NCI-H524 treated with DMSO at 0.1 percent for 48 hours (cell line): ENCODE measurements at regions not wholly inside any gene's neighbourhood (a gene's known extent, or its start where the extent isn't known, plus 50 kb on each side); places are given as distances from the start of the nearest gene placed in this dataset.

Experiments
- DNase-seq: peaks from one replicate; lab custom pipeline; 2025; lab: John Stamatoyannopoulos, UW

- DNase-seq, result no peak
Measured at GRCh38 chr11:8340296-8340695, 76.6 kb upstream of the LMO1 start.

GRCh38 chr11:8339592-8340022, 75.9 kb upstream of the LMO1 start:
- DNase-seq, result no peak

GRCh38 chr11:8338138-8338537, 74.5 kb upstream of the LMO1 start:
- DNase-seq, result no peak

GRCh38 chr11:8337130-8337795, 73.6 kb upstream of the LMO1 start:
- DNase-seq, result no peak

- DNase-seq, result no peak
Measured at GRCh38 chr11:8336356-8337129, 72.9 kb upstream of the LMO1 start.

- DNase-seq, result no peak
Measured at GRCh38 chr11:8335683-8336082, 72.0 kb upstream of the LMO1 start.

- no peak for DNase-seq
Measured at GRCh38 chr11:8335186-8335585, 71.5 kb upstream of the LMO1 start.

- no peak for DNase-seq
Measured at GRCh38 chr11:8333811-8334401, 70.2 kb upstream of the LMO1 start.

- DNase-seq, result peak; percentile 21
Measured at GRCh38 chr11:8333376-8333775, 69.7 kb upstream of the LMO1 start.

GRCh38 chr11:8332891-8333290, 69.2 kb upstream of the LMO1 start:
- no peak for DNase-seq

- no peak for DNase-seq
Measured at GRCh38 chr11:8332196-8332595, 68.5 kb upstream of the LMO1 start.

GRCh38 chr11:8331767-8332166, 68.1 kb upstream of the LMO1 start:
- no peak for DNase-seq

GRCh38 chr11:8330896-8331295, 67.2 kb upstream of the LMO1 start:
- DNase-seq, result no peak

- no peak for DNase-seq
Measured at GRCh38 chr11:8330404-8330803, 66.7 kb upstream of the LMO1 start.

GRCh38 chr11:8329847-8330361, 66.2 kb upstream of the LMO1 start:
- peak; percentile 87 for DNase-seq

GRCh38 chr11:8329336-8329735, 65.7 kb upstream of the LMO1 start:
- no peak for DNase-seq

- DNase-seq, result peak; percentile 28
Measured at GRCh38 chr11:8328848-8329330, 65.2 kb upstream of the LMO1 start.

GRCh38 chr11:8328231-8328794, 64.6 kb upstream of the LMO1 start:
- DNase-seq, result no peak

GRCh38 chr11:8327761-8328192, 64.1 kb upstream of the LMO1 start:
- DNase-seq, result no peak

GRCh38 chr11:8326337-8326736, 62.7 kb upstream of the LMO1 start:
- no peak for DNase-seq

GRCh38 chr11:8325591-8326304, 62.1 kb upstream of the LMO1 start:
- no peak for DNase-seq
